HepG2 (cell line): ENCODE measurements at regions not wholly inside any gene's neighbourhood (a gene's known extent, or its start where the extent isn't known, plus 50 kb on each side); places are given as distances from the start of the nearest gene placed in this dataset.

Experiments used
- ATAC-seq: fragments of 200-7000 bp; cut with Tn5 transposase; 3 replicates; pipeline ENCODE4 v1.9.1; 2020; ENCODE audit warnings: mild to moderate bottlenecking, moderate library complexity
- BruUV-seq: library from RNA; stranded (reverse); fragments of 400-500 nt; replicated peaks from 2 replicates; lab custom pipeline; 2021; lab: Mats Ljungman, UMichigan
- CTCF ChIA-PET: fragments of 300-600 bp; formaldehyde crosslinking; extraction: SDS; loops from one replicate; lab custom pipeline; 2021; ENCODE audit warnings: low total read pairs, inconsistent platforms, low intra/inter-chr PET ratio; lab: Yijun Ruan, JAX
- POLR2A ChIA-PET: fragments of 350-600 bp; sonication (Branson Sonifier 250); formaldehyde crosslinking; loops from one replicate; lab custom pipeline; 2020; ENCODE audit warnings: antibody characterized with exemption, inconsistent platforms; lab: Yijun Ruan, JAX
- DNase-seq: peaks from one replicate; pipeline ENCODE4 v3.0.0-alpha.2; 2015; ENCODE audit warnings: low spot score
- FAIRE-seq: peaks from 3 replicates; lab custom pipeline; 2011; peaks lifted over from hg19 to GRCh38; lab: Jason Lieb, UNC
- H2AFZ ChIP-seq: one replicate; pipeline ENCODE4 v1.6.1; 2011; ENCODE audit warnings: low read length, inconsistent platforms
- H3K27ac ChIP-seq: fragments of 300-600 bp; 3 replicates; pipeline ENCODE4 v1.8.0; 2011; ENCODE audit warnings: mixed run types, mild to moderate bottlenecking, mixed read lengths, low read length, inconsistent platforms; ENCODE audit not compliant: insufficient read depth; ENCODE audit errors: extremely low read length
- H3K27me3 ChIP-seq, 2 experiments: fragments of 200-600 bp in 1 of 2; 2 replicates in 1 of 2; 3 replicates in 1 of 2; pipeline versions ENCODE4 v1.6.0 to v1.8.0; 2011; ENCODE audit warnings: low read length in 2 of 2, mild to moderate bottlenecking in 2 of 2, moderate library complexity in 2 of 2, inconsistent platforms in 1 of 2; ENCODE audit not compliant: insufficient read depth in 2 of 2, control insufficient read depth in 1 of 2
- H3K36me3 ChIP-seq, 2 experiments: fragments of 200-600 bp in 1 of 2; replicated peaks in 1 of 2; 2 replicates in 1 of 2; 3 replicates in 1 of 2; pipeline versions ENCODE4 v1.5.1 to v1.8.0; 2011; ENCODE audit warnings: low read length in 2 of 2, inconsistent platforms in 1 of 2; ENCODE audit not compliant: insufficient read depth in 2 of 2, control insufficient read depth in 1 of 2
- H3K4me1 ChIP-seq: 2 replicates; pipeline ENCODE4 v1.5.1; 2012; ENCODE audit warnings: low read length, inconsistent platforms; ENCODE audit not compliant: insufficient read depth
- H3K4me2 ChIP-seq: 2 replicates; pipeline ENCODE4 v1.6.0; 2011; ENCODE audit warnings: low read depth, low read length, inconsistent platforms
- H3K4me3 ChIP-seq, 3 experiments: fragments of 200-600 bp in 1 of 3; sonication (generic), shearing (Covaris generic) in 1 of 3; replicated peaks in 1 of 3; 2 replicates each; pipeline ENCODE4 v1.5.1; 2011 to 2016; ENCODE audit warnings: low read length in 3 of 3, inconsistent platforms in 2 of 3, low read depth in 2 of 3, mild to moderate bottlenecking in 2 of 3, control low read depth in 1 of 3, mixed read lengths in 1 of 3; ENCODE audit not compliant: insufficient read depth in 1 of 3
- H3K79me2 ChIP-seq: one replicate; pipeline ENCODE4 v1.6.1; 2011; ENCODE audit warnings: low read length, inconsistent platforms; ENCODE audit not compliant: insufficient read depth
- H3K9ac ChIP-seq: 2 replicates; pipeline ENCODE4 v1.6.0; 2011; ENCODE audit warnings: mild to moderate bottlenecking, low read depth, low read length, inconsistent platforms; ENCODE audit not compliant: insufficient read depth
- H3K9me3 ChIP-seq: 2 replicates; pipeline ENCODE4 v1.5.1; 2012; ENCODE audit warnings: mild to moderate bottlenecking, low read length
- H4K20me1 ChIP-seq: 2 replicates; pipeline ENCODE4 v1.6.0; 2011; ENCODE audit warnings: inconsistent platforms, mild to moderate bottlenecking, low read length, moderate library complexity; ENCODE audit not compliant: insufficient read depth
- CEBPB ChIP-seq: IDR thresholded peaks from 2 replicates; pipeline ENCODE4 v1.6.1; 2011; ENCODE audit warnings: low read depth, low read length, improper control_type of control experiment, borderline replicate concordance
- ZBTB37 ChIP-seq: sonication (generic); formaldehyde crosslinking; IDR thresholded peaks from 2 replicates; pipeline ENCODE4 v1.4.0; 2020; ENCODE audit warnings: mild to moderate bottlenecking, missing genetic modification reagents
- ZNF747 ChIP-seq: sonication (generic); formaldehyde crosslinking; IDR thresholded peaks from 2 replicates; pipeline ENCODE4 v1.8.1; 2023; ENCODE audit warnings: missing genetic modification reagents, mild to moderate bottlenecking, borderline replicate concordance
- WGBS: methylation state at CpG from one replicate; pipeline ENCODE4 v1.1.6; 2017; ENCODE audit warnings: low lambda C conversion rate; 5-methylcytosine and 5-hydroxymethylcytosine counted together
- in situ Hi-C: cut with HindIII; loops from 2 replicates; pipeline ENCODE4 v1.10.0; 2017; ENCODE audit warnings: low pct_unique_long_range_greater_than_20kb; ENCODE audit not compliant: extremely low pct_ligation_motif_present
- intact Hi-C: fragments of 100-400 bp; cut with micrococcal nuclease; formaldehyde crosslinking; loops from one replicate; pipeline ENCODE4 v1.10.0; 2022; ENCODE audit not compliant: unreplicated experiment

- no peaks in the 10 kb centered on the region for H3K79me2 ChIP-seq
- no peak overlapping the region for H3K27ac ChIP-seq
- H3K27me3 ChIP-seq = 0 out of 5 replicates have a peak, but pooled peaks cover 0 to 4% of the 10 kb centered on the region in 2 experiments
- ATAC-seq = no peak
- no peaks in the 10 kb centered on the region for H3K4me1 ChIP-seq
- no peaks in the 10 kb centered on the region for H3K36me3 ChIP-seq
- no peak for TF ChIP-seq ZNF747
- H2AFZ ChIP-seq = no peak overlapping the region
- CTCF ChIA-PET = no interaction called here
- no peak overlapping the region for H3K4me2 ChIP-seq
- H3K9me3 ChIP-seq = 0 out of 2 replicates have a peak, but pooled peaks cover 11% of the 10 kb centered on the region
- in situ Hi-C loops = no loop called here
- DNase-seq = no peak
- POLR2A ChIA-PET = no interaction called here
- no peak overlapping the region for H3K4me3 ChIP-seq
- H4K20me1 ChIP-seq = no peaks in the 10 kb centered on the region
- no peak for FAIRE-seq
- H3K9ac ChIP-seq = no peak overlapping the region
- no TSS peak for BruUV-seq
- 64% methylated on average over 4 of the region's 4 CpGs for WGBS
- intact Hi-C loops = no loop called here
These were observed 54.6 kb upstream of the ARHGAP5 start for GRCh38 chr14:32022525-32022924.

DNA sequence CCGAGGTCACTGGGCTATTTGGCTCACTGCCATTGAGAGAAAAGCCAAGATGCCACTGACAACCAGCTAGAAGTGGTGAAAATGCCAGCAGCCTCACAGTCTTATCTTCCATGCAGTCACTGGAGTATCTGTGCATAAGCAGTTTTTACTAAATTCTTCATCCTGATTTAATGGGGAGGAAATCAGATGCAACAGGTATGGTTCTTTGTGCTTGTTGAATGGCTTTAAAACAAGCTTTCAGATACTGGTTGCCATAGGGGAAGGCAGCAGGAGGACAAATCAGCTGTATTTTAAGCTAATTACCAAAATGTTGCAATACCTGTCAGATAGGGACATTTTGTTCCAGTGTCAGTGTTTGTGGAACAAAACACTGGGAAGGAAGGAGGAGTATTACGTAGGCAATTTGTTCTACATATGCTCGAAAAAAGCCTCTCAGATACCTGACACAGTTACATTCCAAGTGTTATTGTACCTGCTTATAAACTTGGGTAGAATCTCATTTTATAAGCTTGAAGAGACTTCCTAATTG lies 54.1 kb upstream of the ARHGAP5 start:
- H3K4me3 ChIP-seq = no peak overlapping the region
- 0 out of 5 replicates have a peak, but pooled peaks cover 0 to 4% of the 10 kb centered on the region in 2 experiments for H3K27me3 ChIP-seq
- in situ Hi-C loops (no loop called here), intact Hi-C loops (no loop called here)
- H3K4me2 ChIP-seq = no peak overlapping the region
- TF ChIP-seq ZBTB37 = no peak
- TF ChIP-seq CEBPB = peak; percentile 56; the same call in 1 of the 2 replicates
- DNase-seq = no peak
- H3K79me2 ChIP-seq = no peaks in the 10 kb centered on the region
- 29% methylated on average over 3 of the region's 3 CpGs for WGBS
- H3K27ac ChIP-seq = no peak overlapping the region
- H3K36me3 ChIP-seq = no peaks in the 10 kb centered on the region
- H3K9me3 ChIP-seq = 0 out of 2 replicates have a peak, but pooled peaks cover 11% of the 10 kb centered on the region
- H4K20me1 ChIP-seq = no peaks in the 10 kb centered on the region
- ChIA-PET POLR2A (no interaction called here), CTCF (no interaction called here)
- no peak for ATAC-seq
- no TSS peak for BruUV-seq
- H3K9ac ChIP-seq = no peak overlapping the region
- no peaks in the 10 kb centered on the region for H3K4me1 ChIP-seq
- FAIRE-seq = no peak
- no peak overlapping the region for H2AFZ ChIP-seq
